ENCODE measurements at regions not wholly inside any gene's neighbourhood (a gene's known extent, or its start where the extent isn't known, plus 50 kb on each side); places are given as distances from the start of the nearest gene placed in this dataset.

DNA sequence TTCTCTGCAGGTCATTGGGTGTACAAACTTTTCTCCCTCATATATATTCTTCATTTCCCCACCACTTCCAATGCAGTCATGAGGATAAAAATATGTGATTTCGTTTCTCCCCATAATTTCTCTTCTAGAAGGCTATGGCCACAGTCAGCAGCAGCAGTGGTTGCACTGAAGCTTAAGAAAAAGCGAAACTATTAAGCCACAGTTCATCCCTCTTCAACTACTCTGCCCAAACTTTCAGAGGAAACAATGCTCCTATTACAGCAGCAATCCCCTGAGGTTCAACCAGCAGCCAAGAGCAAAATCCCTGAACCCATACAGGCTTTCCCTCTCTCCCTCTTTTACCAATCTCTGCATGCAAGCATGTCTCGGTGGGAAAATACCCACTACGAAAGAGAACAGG is 298.6 kb downstream of the DHX15 start:
- no peak for TF ChIP-seq CTCF (IDR thresholded peaks at IDR 0.05; ENCODE audit: low read length)
- TF ChIP-seq EZH2 (IDR thresholded peaks at IDR 0.05; ENCODE audit: borderline replicate concordance, low read length) = no peak

Data from OCI-LY1 (cell line).